IPS-18c (cell line): ENCODE measurements at regions not wholly inside any gene's neighbourhood (a gene's known extent, or its start where the extent isn't known, plus 50 kb on each side); places are given as distances from the start of the nearest gene placed in this dataset.

Source experiments
- H3K4me3 ChIP-seq: 2 replicates; pipeline ENCODE4 v1.7.0; 2013; ENCODE audit warnings: low read depth, mild to moderate bottlenecking, low read length, moderate library complexity; ENCODE audit not compliant: insufficient read depth
- H3K9me3 ChIP-seq: one replicate; pipeline ENCODE4 v1.6.1; 2013; ENCODE audit warnings: mild to moderate bottlenecking, low read length, moderate library complexity; ENCODE audit not compliant: control insufficient read depth, insufficient read depth

DNA sequence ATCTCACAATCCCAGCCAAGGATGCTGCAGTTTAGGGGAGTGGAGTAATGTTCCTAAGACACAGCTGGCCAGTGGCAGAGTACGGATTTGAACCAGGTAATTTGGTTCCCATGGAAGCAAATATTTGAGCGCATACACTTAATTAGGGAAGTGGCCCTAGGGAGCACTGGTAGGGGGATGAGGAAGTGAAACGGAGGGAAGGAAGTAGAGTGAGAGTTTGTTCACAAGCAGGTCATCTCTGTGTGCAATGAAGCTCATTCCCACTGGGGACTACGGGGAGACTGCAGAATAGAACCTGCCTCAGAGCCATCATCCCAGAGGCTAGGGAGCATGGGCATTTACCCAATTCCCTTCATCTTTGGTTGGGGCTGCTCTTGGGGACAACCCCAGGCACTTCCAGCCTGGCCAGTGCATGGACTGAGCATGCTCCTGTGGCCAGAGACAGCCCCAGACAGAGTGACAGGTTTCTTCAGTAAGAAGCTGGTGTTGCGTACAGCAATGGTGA, 317.2 kb upstream of the PROK2 start:
- no peaks in the 10 kb centered on the region for H3K9me3 ChIP-seq
- no peak overlapping the region for H3K4me3 ChIP-seq

DNA sequence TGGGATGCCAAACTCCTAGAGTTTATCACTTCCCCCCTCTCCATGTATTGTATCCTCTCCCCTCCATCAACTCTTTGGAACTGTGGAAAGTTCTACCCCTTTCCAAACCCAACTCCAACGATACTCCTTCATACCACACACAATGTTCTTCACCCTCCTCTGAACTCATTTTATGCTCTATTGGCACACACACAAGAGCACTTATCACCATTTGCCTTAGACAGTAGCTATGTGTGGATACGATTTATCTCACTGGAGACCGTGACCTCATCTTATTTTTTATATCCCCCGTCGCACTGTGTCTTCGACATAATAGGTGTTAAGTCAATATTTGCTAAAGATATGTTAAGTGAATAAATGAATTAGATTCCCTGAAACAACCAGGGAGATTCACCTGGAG, 316.5 kb upstream of the PROK2 start:
- Histone ChIP-seq H3K9me3 (no peaks in the 10 kb centered on the region), H3K4me3 (no peak overlapping the region)

GRCh38 chr3:72100601-72101187, 315.7 kb upstream of the PROK2 start:
- peak overlapping the region; percentile 66 for H3K4me3 ChIP-seq

GRCh38 chr3:72100080-72100511, 315.1 kb upstream of the PROK2 start:
- no peaks in the 10 kb centered on the region for H3K9me3 ChIP-seq
- peak overlapping the region; percentile 66 for H3K4me3 ChIP-seq

More at GRCh38 chr3:72100601-72101187, 315.7 kb upstream of the PROK2 start:
- H3K9me3 ChIP-seq = no peaks in the 10 kb centered on the region

GRCh38 chr3:72099326-72100079, 314.6 kb upstream of the PROK2 start:
- Histone ChIP-seq H3K9me3 (no peaks in the 10 kb centered on the region), H3K4me3 (peak overlapping the region; percentile 66; the same call in 1 of the 2 replicates)

DNA sequence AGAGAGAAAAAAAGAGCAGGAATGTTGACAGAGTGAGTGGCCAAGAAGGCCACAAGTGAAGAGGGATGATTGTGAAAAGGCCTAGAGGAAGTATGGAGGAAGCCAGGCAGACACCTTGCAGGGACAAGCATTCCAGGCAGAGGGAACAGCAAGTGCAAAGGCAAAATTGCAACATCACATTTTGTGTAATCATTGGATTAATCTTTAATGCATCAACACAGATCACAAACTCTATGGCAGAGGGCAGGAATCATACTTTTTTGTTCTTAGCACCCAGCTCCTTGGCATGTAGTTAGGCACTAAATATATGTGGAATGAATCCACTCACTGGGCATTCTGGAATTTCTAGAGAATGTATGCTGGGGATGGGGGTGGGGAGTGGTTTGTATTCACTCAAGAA, 312.1 kb upstream of the PROK2 start:
- no peaks in the 10 kb centered on the region for H3K9me3 ChIP-seq
- H3K4me3 ChIP-seq = no peak overlapping the region

DNA sequence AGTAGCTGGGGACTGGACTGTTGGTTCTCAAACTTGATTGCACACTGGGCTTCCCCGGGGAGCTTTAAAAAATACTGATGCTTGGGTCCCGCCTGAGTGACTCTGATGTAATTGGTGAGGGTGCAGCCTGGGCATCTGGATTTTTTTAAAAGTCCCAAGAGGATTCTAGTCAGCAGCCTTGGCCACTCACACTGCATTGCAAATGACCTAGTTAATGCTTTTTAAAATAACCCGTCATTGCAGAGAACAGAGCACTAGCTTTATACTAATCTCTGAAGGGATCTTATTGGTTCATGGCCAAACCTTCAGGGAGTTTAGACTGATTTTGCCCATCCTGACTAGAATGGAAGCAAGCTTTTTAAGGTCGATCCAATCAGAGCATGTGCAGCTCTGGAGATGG, 310.6 kb upstream of the PROK2 start:
- Histone ChIP-seq H3K4me3 (no peak overlapping the region), H3K9me3 (no peaks in the 10 kb centered on the region)

GRCh38 chr3:72093992-72094334, 309.0 kb upstream of the PROK2 start:
- Histone ChIP-seq H3K4me3 (no peak overlapping the region), H3K9me3 (no peaks in the 10 kb centered on the region)

DNA sequence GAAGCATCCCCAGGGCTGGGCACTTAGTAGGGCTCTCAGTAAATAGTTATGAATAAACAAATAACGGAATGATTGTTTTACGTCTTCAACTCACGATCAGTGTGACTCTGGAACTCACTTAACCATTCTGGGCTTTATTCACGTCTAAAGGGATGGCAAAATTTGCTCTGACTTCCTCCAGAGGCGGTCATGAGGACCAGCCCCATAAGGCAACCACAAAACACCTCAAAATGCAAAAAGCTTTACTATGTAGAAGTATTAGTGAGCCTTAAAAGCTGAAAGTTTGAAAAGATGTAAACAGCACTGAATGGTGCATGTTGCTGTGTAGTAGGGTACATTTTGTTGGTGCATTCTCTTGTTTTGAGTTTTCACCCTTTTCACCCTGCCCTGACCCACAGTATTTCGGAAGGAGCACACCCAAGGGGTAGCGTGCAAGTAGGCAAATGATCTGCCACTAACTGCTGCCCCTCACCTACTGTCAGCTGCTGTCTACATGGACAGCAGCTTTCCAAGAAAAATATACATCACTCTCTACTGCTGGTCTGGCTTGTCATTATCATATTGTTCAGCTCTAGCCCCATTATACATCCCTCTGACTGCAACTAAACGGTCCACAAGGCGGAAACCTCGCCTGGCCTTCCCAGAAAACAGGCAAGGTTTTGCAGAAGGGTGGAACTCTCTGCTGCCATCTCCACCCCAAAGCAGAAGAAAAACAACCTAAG, 308.5 kb upstream of the PROK2 start:
- Histone ChIP-seq H3K4me3 (no peak overlapping the region), H3K9me3 (no peaks in the 10 kb centered on the region)

- no peak overlapping the region for H3K4me3 ChIP-seq
- no peaks in the 10 kb centered on the region for H3K9me3 ChIP-seq
These were observed 307.8 kb upstream of the PROK2 start for GRCh38 chr3:72092778-72093177.

DNA sequence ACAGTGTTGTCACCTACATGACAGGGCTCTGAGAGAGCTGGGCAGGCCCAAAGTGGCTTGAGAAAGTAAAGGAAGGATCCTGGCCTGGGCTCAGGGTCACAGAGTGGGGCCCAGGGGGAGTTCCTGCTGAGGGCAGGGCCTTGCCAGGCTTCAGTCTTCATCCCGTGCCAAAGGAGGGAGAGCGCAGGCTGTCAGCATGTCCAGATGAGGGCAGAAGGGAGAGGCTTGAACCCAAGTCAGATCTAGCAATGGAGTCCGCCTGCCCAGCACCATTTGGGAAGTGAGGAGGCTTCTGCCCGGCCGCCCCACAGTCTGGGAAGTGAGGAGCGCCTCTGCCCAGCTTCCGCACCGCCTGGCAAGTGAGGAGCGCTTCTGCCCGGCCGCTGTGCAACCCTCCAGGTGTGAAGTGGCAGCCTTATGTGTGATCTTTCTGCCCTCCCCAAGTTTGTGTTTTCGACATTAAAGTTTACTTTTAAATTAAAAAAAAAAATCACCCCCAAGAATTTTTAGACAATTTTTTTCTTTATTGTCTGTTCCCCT, 303.6 kb upstream of the PROK2 start:
- Histone ChIP-seq H3K4me3 (no peak overlapping the region), H3K9me3 (no peaks in the 10 kb centered on the region)

DNA sequence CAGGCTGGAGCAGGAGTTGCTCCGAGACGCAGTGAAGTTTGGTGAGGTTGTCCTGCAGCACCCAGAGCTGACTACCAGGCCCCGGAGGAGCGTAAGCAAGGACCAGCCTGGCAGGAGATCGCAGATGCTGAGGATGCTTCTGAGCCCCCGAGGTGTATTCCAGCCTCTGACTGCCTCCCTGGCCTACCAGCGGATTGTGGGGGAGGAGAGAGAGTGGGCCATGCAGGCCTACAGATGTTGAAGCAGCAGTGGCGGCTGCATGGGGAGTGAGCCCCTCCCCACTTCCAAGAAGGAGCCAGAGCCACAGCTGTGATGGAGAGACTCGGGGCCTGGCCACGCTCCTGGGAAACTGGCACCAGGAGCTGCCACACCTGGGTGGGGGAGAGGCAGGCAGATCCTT, 302.5 kb upstream of the PROK2 start:
- no peaks in the 10 kb centered on the region for H3K9me3 ChIP-seq
- H3K4me3 ChIP-seq = no peak overlapping the region

GRCh38 chr3:72086743-72087087, 301.8 kb upstream of the PROK2 start:
- Histone ChIP-seq H3K9me3 (no peaks in the 10 kb centered on the region), H3K4me3 (no peak overlapping the region)

- Histone ChIP-seq H3K4me3 (no peak overlapping the region), H3K9me3 (no peaks in the 10 kb centered on the region)
These were observed 301.2 kb upstream of the PROK2 start for GRCh38 chr3:72086042-72086742.

DNA sequence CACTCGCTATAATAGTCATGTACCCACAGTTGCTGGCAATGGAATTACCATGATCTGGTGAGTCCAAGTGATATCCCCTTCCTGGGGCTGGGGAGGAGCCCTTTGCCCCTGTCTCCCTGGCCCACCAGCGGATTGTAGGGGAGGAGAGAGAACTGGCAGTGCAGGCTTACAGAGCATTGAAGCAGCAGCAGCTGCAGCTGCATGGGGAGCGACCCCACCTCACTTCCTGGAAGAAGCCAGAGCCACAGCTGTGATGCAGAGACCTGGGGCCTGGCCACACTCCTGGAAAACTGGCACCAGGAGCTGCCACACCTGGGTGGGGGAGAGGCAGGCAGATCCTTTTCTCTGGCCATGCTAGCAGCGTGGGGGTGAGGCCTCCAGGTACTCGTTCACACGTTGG, 300.1 kb upstream of the PROK2 start:
- Histone ChIP-seq H3K4me3 (no peak overlapping the region), H3K9me3 (no peaks in the 10 kb centered on the region)

DNA sequence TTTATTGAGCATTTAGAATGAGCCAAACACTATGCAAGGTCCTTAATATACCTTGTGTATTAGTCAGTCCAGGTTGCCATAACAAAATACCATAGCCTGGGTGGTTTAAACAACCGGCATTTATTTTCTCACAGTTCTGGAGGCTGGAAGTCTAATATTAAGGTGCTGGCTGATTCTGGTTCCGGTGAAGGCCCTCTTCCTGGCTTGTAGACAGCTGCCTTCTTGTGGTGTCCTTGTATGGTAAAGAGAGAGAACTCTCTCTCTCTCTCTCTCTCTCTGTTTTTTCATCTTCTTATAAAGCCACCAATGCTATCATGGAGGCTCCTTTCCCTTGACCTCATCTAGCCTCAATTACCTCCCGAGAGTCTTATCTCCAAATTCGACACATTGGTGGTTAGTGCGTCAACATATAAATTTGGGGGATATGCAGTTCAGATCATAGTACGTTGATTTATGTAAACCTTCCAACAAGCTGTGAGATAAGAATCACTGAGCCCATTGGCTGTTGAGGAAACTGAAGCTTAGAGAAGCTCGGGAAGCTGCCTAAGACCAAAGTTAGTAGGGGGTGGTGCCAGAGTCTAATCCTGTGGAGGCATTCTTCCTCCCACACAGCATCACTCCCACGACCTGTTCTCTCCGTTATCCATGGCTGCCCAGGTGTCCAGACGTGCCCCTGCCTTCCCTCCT, 298.0 kb upstream of the PROK2 start:
- no peak overlapping the region for H3K4me3 ChIP-seq

DNA sequence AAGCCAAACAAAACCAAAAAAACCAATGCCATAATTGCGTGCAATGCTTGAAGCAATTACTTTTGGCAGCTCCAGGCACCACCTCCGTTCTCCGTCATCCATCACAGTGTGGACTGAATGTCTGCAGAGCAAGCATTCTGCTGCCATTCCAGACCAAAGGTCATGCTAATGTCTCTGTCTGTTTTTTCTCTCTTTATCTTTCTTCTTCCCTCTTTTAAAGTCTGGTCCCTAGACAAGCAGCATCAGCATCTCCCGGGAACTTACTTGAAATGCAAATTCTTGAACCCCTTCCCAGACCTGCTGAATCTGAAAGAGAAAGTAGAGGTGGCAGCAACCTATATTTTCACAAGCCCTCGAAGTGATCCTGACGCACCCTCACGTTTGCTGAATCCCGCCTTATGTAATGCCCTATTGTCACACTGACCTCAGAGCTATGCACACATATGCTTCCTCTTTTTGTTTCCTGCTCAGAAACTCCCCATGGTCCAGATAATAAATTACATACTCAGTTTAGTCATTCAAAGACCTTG, 297.3 kb upstream of the PROK2 start:
- Histone ChIP-seq H3K4me3 (no peak overlapping the region; the same call in 1 of the 2 replicates), H3K9me3 (no peaks in the 10 kb centered on the region)

More for the DNA sequence above, 298.0 kb upstream of the PROK2 start:
- H3K9me3 ChIP-seq = no peaks in the 10 kb centered on the region
